BJ (cell line): ENCODE measurements at regions not wholly inside any gene's neighbourhood (a gene's known extent, or its start where the extent isn't known, plus 50 kb on each side); places are given as distances from the start of the nearest gene placed in this dataset.

Experiments
- CTCF ChIA-PET: fragments of 350-600 bp; formaldehyde crosslinking; extraction: SDS; loops from one replicate; lab custom pipeline; 2021; ENCODE audit warnings: antibody characterized with exemption, inconsistent platforms; lab: Yijun Ruan, JAX
- POLR2A ChIA-PET: fragments of 300-600 bp; sonication (Branson Sonifier 250); formaldehyde crosslinking; extraction: SDS; loops from one replicate; lab custom pipeline; 2021; ENCODE audit warnings: antibody characterized with exemption; lab: Charles Lee
- DNase-seq: peaks from one replicate; pipeline ENCODE4 v3.0.0-alpha.2; 2011; ENCODE audit warnings: low read depth
- H3K27me3 ChIP-seq: 2 replicates; pipeline ENCODE4 v1.6.0; 2011; ENCODE audit warnings: low read length; ENCODE audit not compliant: control insufficient read depth, insufficient read depth
- H3K36me3 ChIP-seq: 2 replicates; pipeline ENCODE4 v1.5.1; 2011; ENCODE audit warnings: low read length; ENCODE audit not compliant: control insufficient read depth, insufficient read depth
- H3K4me3 ChIP-seq: 2 replicates; pipeline ENCODE4 v1.5.1; 2011; ENCODE audit warnings: low read depth, mild to moderate bottlenecking, control low read depth, low read length
- TF ChIP-seq, protein P1 (sequence below): IDR thresholded peaks from 2 replicates; pipeline ENCODE4 v1.5.1; 2011; ENCODE audit warnings: low read depth, mild to moderate bottlenecking, control low read depth, inconsistent platforms, low read length, moderate library complexity; ENCODE audit not compliant: insufficient read depth

DNA sequence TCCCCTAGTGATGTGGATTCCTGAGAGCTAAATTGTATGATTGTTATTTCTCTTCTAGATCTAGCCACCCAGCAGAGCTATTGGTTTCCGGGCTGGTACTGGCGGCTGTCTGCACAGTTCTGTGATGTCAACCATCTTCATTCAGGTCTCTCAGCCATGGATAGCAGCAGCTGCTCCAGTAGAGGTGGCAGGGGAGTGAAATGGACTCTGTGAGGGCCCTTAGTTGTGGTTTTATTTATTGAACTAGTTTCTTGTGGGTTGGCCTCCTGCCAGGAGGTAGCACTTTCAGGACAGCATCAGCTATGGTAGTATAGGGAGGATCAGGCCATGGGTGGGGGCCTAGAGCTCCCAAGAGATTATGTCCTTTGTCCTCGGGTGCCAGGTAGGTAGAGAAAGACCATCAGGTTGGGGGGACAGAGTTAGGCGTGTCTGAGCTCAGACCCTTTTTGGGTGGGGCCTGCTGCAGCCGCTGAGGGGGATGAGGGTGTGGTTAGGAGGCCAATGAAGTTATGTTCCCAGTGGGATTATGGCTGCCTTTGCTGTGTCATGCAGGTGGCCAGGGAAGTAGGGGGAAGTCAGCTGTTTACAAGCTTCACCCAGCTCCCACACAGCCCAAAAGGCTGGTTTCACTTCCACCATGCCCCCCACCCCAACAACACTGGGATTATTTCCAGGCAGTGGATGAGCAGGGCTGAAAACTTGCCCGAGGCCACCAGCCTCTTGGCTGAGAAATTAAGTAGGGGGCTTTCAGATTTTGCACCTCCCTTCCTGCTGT, 55.1 kb upstream of the RGS4 start:
- TF ChIP-seq, protein P1, sequence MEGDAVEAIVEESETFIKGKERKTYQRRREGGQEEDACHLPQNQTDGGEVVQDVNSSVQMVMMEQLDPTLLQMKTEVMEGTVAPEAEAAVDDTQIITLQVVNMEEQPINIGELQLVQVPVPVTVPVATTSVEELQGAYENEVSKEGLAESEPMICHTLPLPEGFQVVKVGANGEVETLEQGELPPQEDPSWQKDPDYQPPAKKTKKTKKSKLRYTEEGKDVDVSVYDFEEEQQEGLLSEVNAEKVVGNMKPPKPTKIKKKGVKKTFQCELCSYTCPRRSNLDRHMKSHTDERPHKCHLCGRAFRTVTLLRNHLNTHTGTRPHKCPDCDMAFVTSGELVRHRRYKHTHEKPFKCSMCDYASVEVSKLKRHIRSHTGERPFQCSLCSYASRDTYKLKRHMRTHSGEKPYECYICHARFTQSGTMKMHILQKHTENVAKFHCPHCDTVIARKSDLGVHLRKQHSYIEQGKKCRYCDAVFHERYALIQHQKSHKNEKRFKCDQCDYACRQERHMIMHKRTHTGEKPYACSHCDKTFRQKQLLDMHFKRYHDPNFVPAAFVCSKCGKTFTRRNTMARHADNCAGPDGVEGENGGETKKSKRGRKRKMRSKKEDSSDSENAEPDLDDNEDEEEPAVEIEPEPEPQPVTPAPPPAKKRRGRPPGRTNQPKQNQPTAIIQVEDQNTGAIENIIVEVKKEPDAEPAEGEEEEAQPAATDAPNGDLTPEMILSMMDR: no peak
- ChIA-PET POLR2A (no interaction called here), CTCF (interaction anchor here (1.2 kb wide), 1 partner anchor 21 kb away, joined by 4 read pairs; no protein-coding TSS in a partner anchor)
- no peak for DNase-seq
- no peaks in the 10 kb centered on the region for H3K27me3 ChIP-seq
- H3K36me3 ChIP-seq: no peaks in the 10 kb centered on the region
- no peak overlapping the region for H3K4me3 ChIP-seq

DNA sequence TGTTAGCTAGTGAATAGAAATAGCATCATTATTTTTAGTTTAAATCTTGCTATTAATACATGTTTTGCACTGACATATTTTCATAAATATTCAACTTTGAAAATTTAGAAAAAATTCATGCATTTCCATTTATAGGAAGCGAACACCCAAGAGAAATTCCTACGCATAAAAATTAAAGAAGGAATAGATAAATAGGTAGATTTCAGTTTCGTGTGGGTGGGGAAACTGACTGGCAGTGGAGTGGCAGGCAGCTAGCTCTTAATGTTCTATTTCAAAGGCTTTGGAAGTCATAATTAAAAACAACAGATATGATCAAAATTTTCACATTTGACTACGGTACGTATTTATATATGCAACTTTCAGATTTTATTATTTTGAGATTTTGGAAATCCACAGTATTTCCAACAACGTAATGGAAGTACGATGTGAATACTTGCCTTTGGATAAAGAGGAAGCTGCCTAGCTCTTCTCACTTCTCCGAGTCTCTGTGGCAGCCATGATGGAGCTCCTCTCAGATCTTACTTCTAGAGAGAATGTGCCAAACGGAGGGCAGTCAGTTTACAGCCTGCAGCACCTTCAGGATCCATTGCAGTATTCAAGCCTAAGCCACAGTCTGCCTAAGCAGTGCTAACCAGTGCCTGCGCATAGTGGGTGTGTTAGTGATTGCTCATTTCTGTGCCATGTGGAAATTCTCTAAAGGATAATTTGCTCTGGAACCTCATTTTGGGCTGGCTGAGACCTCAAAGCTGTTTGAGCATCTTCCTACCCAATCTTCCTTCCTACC, 62.9 kb upstream of the RGS4 start:
- POLR2A ChIA-PET: no interaction called here

DNA sequence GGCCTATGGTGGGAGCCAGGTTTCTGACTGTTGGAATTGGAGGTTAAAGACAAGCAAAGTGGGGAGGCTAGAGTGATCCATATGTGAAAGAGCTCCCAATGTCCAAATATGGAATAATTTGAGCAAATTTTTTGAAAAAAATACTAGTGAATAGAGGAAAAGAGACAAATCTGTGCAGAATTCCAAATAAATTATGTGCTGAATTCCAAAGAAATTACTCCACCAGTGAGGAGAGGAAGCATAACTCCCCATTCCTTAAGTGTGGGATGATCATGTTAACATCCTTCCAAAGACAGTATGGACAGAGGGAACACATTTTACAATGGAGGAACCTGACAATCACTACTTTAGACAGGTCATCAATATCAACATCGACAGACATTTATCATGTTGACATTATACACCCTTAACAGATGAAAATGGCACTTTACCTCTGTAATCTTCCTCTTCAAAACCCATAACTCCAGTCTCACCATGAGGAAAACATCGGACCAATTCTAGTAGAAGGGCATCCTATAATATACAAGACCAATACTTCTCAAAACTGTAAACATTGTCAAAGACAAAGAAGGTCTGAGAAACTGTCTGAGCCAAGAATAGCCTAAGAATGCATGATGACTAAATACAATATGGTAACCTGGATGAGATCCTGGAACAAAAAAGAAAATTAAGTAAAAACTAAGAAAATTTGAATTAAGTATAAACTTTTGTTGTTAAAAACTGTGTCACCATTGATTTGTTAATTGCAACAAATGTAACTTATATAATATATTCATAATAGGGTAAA, 71.5 kb upstream of the RGS4 start:
- Histone ChIP-seq H3K4me3 (no peak overlapping the region), H3K36me3 (no peaks in the 10 kb centered on the region), H3K27me3 (no peaks in the 10 kb centered on the region)
- ChIA-PET CTCF (interaction anchor here (0.8 kb wide), 1 partner anchor 116 kb away, joined by 3 read pairs; no protein-coding TSS in a partner anchor), POLR2A (no interaction called here)
- TF ChIP-seq, protein P1: no peak
- no peak for DNase-seq

More for the DNA sequence above, 62.9 kb upstream of the RGS4 start:
- CTCF ChIA-PET: no interaction called here
- Histone ChIP-seq H3K4me3 (no peak overlapping the region), H3K36me3 (no peaks in the 10 kb centered on the region), H3K27me3 (no peaks in the 10 kb centered on the region)
- TF ChIP-seq, protein P1: no peak
- DNase-seq: no peak

DNA sequence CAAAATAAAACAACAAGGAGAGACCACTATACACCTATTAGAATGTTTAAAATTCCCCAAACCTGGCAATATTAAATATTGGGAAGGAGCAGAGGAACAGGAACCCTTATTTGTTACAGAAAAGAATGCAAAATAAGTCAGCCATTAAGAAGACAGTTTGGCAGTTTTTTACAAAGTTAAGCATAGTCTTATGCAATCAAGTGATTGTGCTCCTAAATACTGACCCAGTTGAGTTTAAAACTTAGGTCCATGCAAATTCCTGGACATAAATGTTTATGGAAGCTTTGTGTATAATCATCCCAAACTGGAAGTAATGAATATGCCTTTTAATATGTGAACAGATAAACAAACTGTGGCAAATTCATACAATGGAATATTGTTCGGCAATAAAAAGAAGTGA, 72.9 kb upstream of the RGS4 start:
- POLR2A ChIA-PET: interaction anchor here (0.6 kb wide), 1 partner anchor 23 kb away, joined by 3 read pairs; no protein-coding TSS in a partner anchor
- no peak for DNase-seq
- TF ChIP-seq, protein P1: no peak
- Histone ChIP-seq H3K36me3 (no peaks in the 10 kb centered on the region), H3K4me3 (no peak overlapping the region), H3K27me3 (no peaks in the 10 kb centered on the region)
- CTCF ChIA-PET: no interaction called here
